ENCODE measurements at regions not wholly inside any gene's neighbourhood (a gene's known extent, or its start where the extent isn't known, plus 50 kb on each side); places are given as distances from the start of the nearest gene placed in this dataset.
A peak's percentile ranks its signal among the peaks of the same experiment; 100 is the strongest.

GRCh38 chr16:85514598-85515318 is 98.4 kb upstream of the GSE1 start (continued):
- TF ChIP-seq SIX1 (CRISPR knock-in tag; IDR thresholded peaks at IDR 0.05; ENCODE audit: borderline replicate concordance) = peak; percentile 82
- TF ChIP-seq ISX (CRISPR knock-in tag; conservative IDR thresholded peaks at IDR 0.05) = no peak
- TF ChIP-seq TFE3 (CRISPR knock-in tag; IDR thresholded peaks at IDR 0.05) = peak; percentile 88
- peak; percentile 66; the same call in 1 of the 2 replicates for TF ChIP-seq PAX8 (CRISPR knock-in tag; IDR thresholded peaks at IDR 0.05; ENCODE audit: borderline replicate concordance)
- peak; percentile 97 for TF ChIP-seq PITX1 (CRISPR knock-in tag; IDR thresholded peaks at IDR 0.05)
- TF ChIP-seq CC2D1A (CRISPR knock-in tag; IDR thresholded peaks at IDR 0.05) = no peak
- peak; percentile 100 for TF ChIP-seq GFI1 (CRISPR knock-in tag; IDR thresholded peaks at IDR 0.05; ENCODE audit: borderline replicate concordance)
- no peak for TF ChIP-seq KIAA2018 (CRISPR knock-in tag; IDR thresholded peaks at IDR 0.05; ENCODE audit: borderline replicate concordance)
- TF ChIP-seq NONO (IDR thresholded peaks at IDR 0.05) = no peak
- peak; percentile 94 for TF ChIP-seq NONO (CRISPR knock-in tag; conservative IDR thresholded peaks at IDR 0.05)
- peak; percentile 86; the same call in 1 of the 2 replicates for TF ChIP-seq ZNF782 (CRISPR knock-in tag; IDR thresholded peaks at IDR 0.05; ENCODE audit: borderline replicate concordance)
- TF ChIP-seq ATF7 (IDR thresholded peaks at IDR 0.05) = peak; percentile 94
- TF ChIP-seq ATF7 (CRISPR knock-in tag; IDR thresholded peaks at IDR 0.05) = peak; percentile 100
- TF ChIP-seq ZNF777 (CRISPR knock-in tag; IDR thresholded peaks at IDR 0.05) = peak; percentile 61; the same call in 1 of the 2 replicates
- TF ChIP-seq KDM3A (CRISPR knock-in tag; IDR thresholded peaks at IDR 0.05; ENCODE audit: low read depth) = peak; percentile 47; the same call in 1 of the 2 replicates
- TF ChIP-seq SP140L (CRISPR knock-in tag; IDR thresholded peaks at IDR 0.05; ENCODE audit: borderline replicate concordance) = peak; percentile 54; the same call in 1 of the 2 replicates
- TF ChIP-seq FOXM1 (CRISPR knock-in tag; IDR thresholded peaks at IDR 0.05) = no peak
- peak; percentile 97 for TF ChIP-seq RFXAP (CRISPR knock-in tag; IDR thresholded peaks at IDR 0.05; ENCODE audit: borderline replicate concordance)
- TF ChIP-seq JUND (CRISPR knock-in tag; IDR thresholded peaks at IDR 0.05) = peak; percentile 98
- TF ChIP-seq ZNF768 (CRISPR knock-in tag; IDR thresholded peaks at IDR 0.05) = peak; percentile 49; the same call in 1 of the 2 replicates
- TF ChIP-seq ZNF17 (CRISPR knock-in tag; IDR thresholded peaks at IDR 0.05) = no peak
- TF ChIP-seq ZSCAN22 (CRISPR knock-in tag; IDR thresholded peaks at IDR 0.05) = no peak; the same call in 1 of the 2 replicates
